ENCODE measurements at regions not wholly inside any gene's neighbourhood (a gene's known extent, or its start where the extent isn't known, plus 50 kb on each side); places are given as distances from the start of the nearest gene placed in this dataset.

DNA sequence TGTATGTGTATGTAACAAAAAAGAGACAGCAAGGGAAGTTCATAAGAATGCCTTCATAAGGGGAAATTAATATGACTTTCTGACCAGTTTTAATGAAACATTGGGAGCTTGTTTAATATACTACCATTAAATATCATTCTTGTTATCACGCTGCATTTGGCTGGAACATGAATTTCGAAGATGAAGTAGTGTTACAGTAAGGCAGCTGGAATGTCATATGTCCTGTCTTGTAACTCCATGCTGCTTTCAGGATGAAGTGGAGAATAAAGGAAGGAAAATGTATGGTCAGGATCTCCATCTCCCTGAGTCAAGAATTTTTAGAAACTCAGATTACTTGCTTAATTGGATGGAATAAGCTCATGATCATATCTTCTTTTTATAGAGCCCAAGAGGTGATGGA lies 61.5 kb upstream of the DMAC1 start:
- no peak for FAIRE-seq

- no peak for FAIRE-seq
These were observed 60.7 kb upstream of the DMAC1 start for GRCh38 chr9:7860335-7860709.

DNA sequence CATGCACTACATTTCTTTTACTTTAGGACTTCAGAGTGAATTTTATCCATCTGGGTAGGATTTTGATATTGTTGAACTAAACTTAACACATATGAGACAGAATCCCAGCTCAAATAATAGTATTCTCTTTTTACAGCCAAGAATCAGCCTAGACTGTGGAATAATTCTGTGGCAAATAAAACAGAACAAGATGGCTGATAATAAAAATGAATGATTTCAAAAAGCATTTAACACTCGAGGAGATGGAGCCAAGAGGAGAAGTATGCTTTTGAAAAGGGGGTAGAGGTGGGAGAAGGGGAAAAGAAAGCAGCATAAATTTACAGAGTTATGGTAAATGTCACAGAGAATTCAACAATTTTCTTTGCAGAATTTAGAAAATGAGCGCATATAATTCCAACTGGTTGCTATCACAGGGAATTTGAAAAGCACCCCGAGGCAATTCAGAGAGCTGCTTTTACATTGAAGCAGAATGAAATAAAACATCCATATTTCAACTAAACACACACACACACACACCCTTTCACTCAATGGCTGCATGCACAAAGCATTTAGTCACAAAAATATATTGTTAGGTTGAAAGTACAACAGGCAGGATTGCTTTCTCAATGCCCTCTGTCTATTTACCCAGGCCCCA lies 60.2 kb upstream of the DMAC1 start:
- no peak for FAIRE-seq

GRCh38 chr9:7858166-7858565 lies 58.6 kb upstream of the DMAC1 start:
- no peak for FAIRE-seq

DNA sequence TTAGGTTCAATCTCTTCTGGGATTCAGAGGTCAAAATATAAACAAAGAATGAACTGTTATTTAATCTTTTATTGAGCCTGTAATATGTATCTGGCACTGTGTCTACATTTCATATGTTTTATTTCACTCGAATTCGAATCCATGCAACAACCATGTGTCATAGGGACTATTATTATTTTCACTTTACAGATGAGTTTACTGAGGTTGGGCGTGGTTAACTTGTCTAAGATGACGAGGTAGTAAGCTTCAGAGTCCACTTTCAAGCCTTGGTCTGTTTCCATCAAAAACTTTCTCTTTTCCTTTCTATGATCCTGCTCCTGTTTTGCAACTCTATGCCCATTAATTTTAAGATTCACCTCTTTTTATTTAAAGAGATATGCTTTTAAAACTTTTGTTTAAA lies 55.2 kb upstream of the DMAC1 start:
- no peak for FAIRE-seq
